GM12892 (cell line): ENCODE measurements at regions not wholly inside any gene's neighbourhood (a gene's known extent, or its start where the extent isn't known, plus 50 kb on each side); places are given as distances from the start of the nearest gene placed in this dataset.

ENCODE experiments used
- POLR2A ChIP-seq: IDR thresholded peaks from 2 replicates; pipeline ENCODE4 v1.6.1; 2011; ENCODE audit warnings: low read depth, low read length, control low read depth
- POLR2AphosphoS5 ChIP-seq: IDR thresholded peaks from 2 replicates; pipeline ENCODE4 v1.6.1; 2011; ENCODE audit warnings: low read depth, low read length, control low read depth
- TAF1 ChIP-seq: IDR thresholded peaks from 2 replicates; pipeline ENCODE4 v1.6.1; 2011; ENCODE audit warnings: low read depth, mild to moderate bottlenecking, control low read depth, low read length, borderline replicate concordance

GRCh38 chr7:51629206-51629605, 312.6 kb upstream of the COBL start:
- TF ChIP-seq POLR2A (no peak), POLR2AphosphoS5 (no peak), TAF1 (no peak)
